ENCODE measurements at regions not wholly inside any gene's neighbourhood (a gene's known extent, or its start where the extent isn't known, plus 50 kb on each side); places are given as distances from the start of the nearest gene placed in this dataset.

- ChIA-PET CTCF (no interaction called here), POLR2A (ENCODE audit: low non-redundant PET) (no interaction called here)
- no TSS peak for BruUV-seq (replicated peaks)
Observed at GRCh38 chr3:164365242-164365641, 713.1 kb downstream of the SI start.

GRCh38 chr3:164364111-164364510 is 714.2 kb downstream of the SI start:
- H3K4me1 ChIP-seq (ENCODE audit: insufficient read depth, low read length, poor library complexity, severe bottlenecking) = no peaks in the 10 kb centered on the region
- ChIA-PET CTCF (no interaction called here), POLR2A (ENCODE audit: low non-redundant PET) (no interaction called here)
- intact Hi-C loops (cut with micrococcal nuclease; ENCODE audit: unreplicated experiment) = no loop called here
- no peaks in the 10 kb centered on the region for H3K27me3 ChIP-seq (replicated peaks; ENCODE audit: insufficient read depth, low read depth, low read length, poor library complexity)
- H3K4me3 ChIP-seq (ENCODE audit: low read depth, low read length, poor library complexity, severe bottlenecking) = no peak overlapping the region
- no peak for DNase-seq (ENCODE audit: low spot score)
- no peaks in the 10 kb centered on the region for H3K36me3 ChIP-seq (ENCODE audit: insufficient read depth, low read length, poor library complexity, severe bottlenecking)
- BruUV-seq (replicated peaks) = no TSS peak
- TF ChIP-seq EZH2 (IDR thresholded peaks at IDR 0.05; ENCODE audit: borderline replicate concordance, low read depth, low read length, poor library complexity, severe bottlenecking) (no peak), CTCF (conservative IDR thresholded peaks at IDR 0.05; ENCODE audit: low read depth, low read length) (no peak)
- H3K27ac ChIP-seq (ENCODE audit: low read depth, low read length, poor library complexity, severe bottlenecking) = no peak overlapping the region
- no peaks in the 10 kb centered on the region for H3K9me3 ChIP-seq (ENCODE audit: low read depth, low read length, poor library complexity, severe bottlenecking)

More at GRCh38 chr3:164365242-164365641, 713.1 kb downstream of the SI start:
- intact Hi-C loops (cut with micrococcal nuclease; ENCODE audit: unreplicated experiment) = no loop called here
- H3K4me3 ChIP-seq (ENCODE audit: low read depth, low read length, poor library complexity, severe bottlenecking) = no peak overlapping the region
- no peaks in the 10 kb centered on the region for H3K9me3 ChIP-seq (ENCODE audit: low read depth, low read length, poor library complexity, severe bottlenecking)
- H3K4me1 ChIP-seq (ENCODE audit: insufficient read depth, low read length, poor library complexity, severe bottlenecking) = no peaks in the 10 kb centered on the region
- H3K36me3 ChIP-seq (ENCODE audit: insufficient read depth, low read length, poor library complexity, severe bottlenecking) = no peaks in the 10 kb centered on the region
- TF ChIP-seq EZH2 (IDR thresholded peaks at IDR 0.05; ENCODE audit: borderline replicate concordance, low read depth, low read length, poor library complexity, severe bottlenecking) = no peak
- no peak for TF ChIP-seq CTCF (conservative IDR thresholded peaks at IDR 0.05; ENCODE audit: low read depth, low read length)
- H3K27me3 ChIP-seq (replicated peaks; ENCODE audit: insufficient read depth, low read depth, low read length, poor library complexity) = no peaks in the 10 kb centered on the region
- H3K27ac ChIP-seq (ENCODE audit: low read depth, low read length, poor library complexity, severe bottlenecking) = no peak overlapping the region
- DNase-seq (ENCODE audit: low spot score) = no peak

GRCh38 chr3:164360738-164361406 is 717.4 kb downstream of the SI start:
- intact Hi-C loops (cut with micrococcal nuclease; ENCODE audit: unreplicated experiment) = no loop called here
- no peaks in the 10 kb centered on the region for H3K27me3 ChIP-seq (replicated peaks; ENCODE audit: insufficient read depth, low read depth, low read length, poor library complexity)
- BruUV-seq (replicated peaks) = no TSS peak
- no peak overlapping the region for H3K27ac ChIP-seq (ENCODE audit: low read depth, low read length, poor library complexity, severe bottlenecking)
- ChIA-PET POLR2A (ENCODE audit: low non-redundant PET) (no interaction called here), CTCF (no interaction called here)
- no peak for DNase-seq (ENCODE audit: low spot score)
- no peaks in the 10 kb centered on the region for H3K9me3 ChIP-seq (ENCODE audit: low read depth, low read length, poor library complexity, severe bottlenecking)
- H3K36me3 ChIP-seq (ENCODE audit: insufficient read depth, low read length, poor library complexity, severe bottlenecking) = no peaks in the 10 kb centered on the region
- no peaks in the 10 kb centered on the region for H3K4me1 ChIP-seq (ENCODE audit: insufficient read depth, low read length, poor library complexity, severe bottlenecking)
- TF ChIP-seq CTCF (conservative IDR thresholded peaks at IDR 0.05; ENCODE audit: low read depth, low read length) = no peak
- TF ChIP-seq EZH2 (IDR thresholded peaks at IDR 0.05; ENCODE audit: borderline replicate concordance, low read depth, low read length, poor library complexity, severe bottlenecking) = no peak
- no peak overlapping the region for H3K4me3 ChIP-seq (ENCODE audit: low read depth, low read length, poor library complexity, severe bottlenecking)

All from A673 (cell line).